Right lobe of liver (tissue), 6 donors: ENCODE measurements at regions not wholly inside any gene's neighbourhood (a gene's known extent, or its start where the extent isn't known, plus 50 kb on each side); places are given as distances from the start of the nearest gene placed in this dataset.

Experiments used
- ATAC-seq, 4 donors: fragments of 200-7000 bp; cut with Tn5 transposase; one replicate each; pipeline ENCODE4 v1.9.1; 2020; ENCODE audit warnings: mild to moderate bottlenecking in 4 of 4, moderate library complexity in 4 of 4
- DNase-seq, 3 donors: peaks; one replicate each; pipeline ENCODE4 v3.0.0-alpha.2; 2020
- H3K27ac ChIP-seq, 3 donors: fragments of 200-600 bp; one replicate each; pipeline ENCODE4 v1.8.0; 2022
- H3K27me3 ChIP-seq, 2 donors: fragments of 200-600 bp; one replicate each; pipeline ENCODE4 v1.8.0; 2022
- H3K36me3 ChIP-seq, 4 donors: fragments of 200-600 bp; sonication (generic) in 1 of 4; one replicate each; pipeline versions ENCODE4 v1.5.1 to v1.8.0; 2017 to 2022; ENCODE audit warnings: control low read depth in 1 of 4
- H3K4me1 ChIP-seq, 4 donors: fragments of 200-600 bp; sonication (generic) in 1 of 4; one replicate each; pipeline versions ENCODE4 v1.5.1 to v1.8.0; 2017 to 2022; ENCODE audit warnings: control low read depth in 1 of 4
- H3K4me3 ChIP-seq, 3 donors: fragments of 200-600 bp; one replicate each; pipeline ENCODE4 v1.8.0; 2022
- H3K9me3 ChIP-seq, 4 donors: fragments of 200-600 bp; sonication (generic) in 1 of 4; one replicate each; pipeline versions ENCODE4 v1.5.1 to v1.8.0; 2017 to 2022; ENCODE audit warnings: control low read depth in 1 of 4
- CTCF ChIP-seq, 4 donors: fragments of 200-600 bp in 3 of 4; fragments of 450-650 bp in 1 of 4; IDR thresholded peaks; one replicate each; pipeline versions ENCODE4 v1.5.1 to v1.8.0; 2016 to 2022; ENCODE audit warnings: antibody characterized with exemption in 4 of 4, mild to moderate bottlenecking in 2 of 4
- POLR2A ChIP-seq: fragments of 450-650 bp; IDR thresholded peaks from one replicate; pipeline ENCODE4 v1.6.1; 2017; ENCODE audit warnings: antibody characterized with exemption, mild to moderate bottlenecking
- WGBS: methylation state at CpG from one replicate; pipeline ENCODE4 v1.1.6; 2018; ENCODE audit warnings: low coverage, low lambda C conversion rate; ENCODE audit not compliant: insufficient coverage; ENCODE audit errors: missing lambda C conversion rate; 5-methylcytosine and 5-hydroxymethylcytosine counted together
- intact Hi-C, 2 donors: fragments of 100-400 bp; cut with DNase I; formaldehyde crosslinking; loops; one replicate each; pipeline versions ENCODE4 v1.11.2 to v1.14.1; 2022
- small RNA-seq, 2 experiments: library from RNA; depleted of rRNA; stranded (forward); fragments of <200 nt; gene quantifications; one replicate each; pipeline ENCODE3, GENCODE V24; 2016
- donor health status: DM: no; HTN: yes; CAD: no.
- donor health status: DM: no; HTN: no; CAD: no.
- donor health status: DM: no; HTN: no; CAD: no.
- donor health status: DM: no; HTN: yes; CAD: no.
- donor health status: DM: no; HTN: yes; CAD: no.

DNA sequence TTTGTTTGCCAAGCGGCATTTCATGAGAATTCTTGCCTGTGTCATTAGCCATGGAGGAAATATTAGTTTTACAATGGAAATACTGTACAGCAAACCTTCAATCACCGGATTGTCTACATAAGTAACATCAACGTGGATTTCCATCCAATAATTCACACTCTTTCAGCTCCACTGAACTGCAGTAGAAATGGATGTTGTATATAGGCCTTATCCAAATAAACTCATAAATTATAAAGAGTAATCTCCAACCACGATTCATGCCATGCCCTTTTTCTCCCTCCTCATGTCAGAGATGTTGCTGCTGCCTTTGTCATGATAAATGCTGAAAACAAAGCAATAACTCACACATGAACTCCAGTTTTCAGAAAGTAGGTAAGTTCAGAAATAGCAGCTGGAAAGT lies 54.9 kb upstream of the EYS start:
- no peaks in the 10 kb centered on the region for H3K36me3 ChIP-seq
- H3K27ac ChIP-seq = no peak overlapping the region
- WGBS = 36% methylated on average over 4 of the region's 4 CpGs
- no peaks in the 10 kb centered on the region for H3K9me3 ChIP-seq
- no peak for DNase-seq
- intact Hi-C loops = no loop called here
- TF ChIP-seq CTCF (IDR thresholded peaks at IDR 0.05) (no peak), POLR2A (no peak)
- no peak for ATAC-seq
- H3K27me3 ChIP-seq = no peaks in the 10 kb centered on the region
- no peaks in the 10 kb centered on the region for H3K4me1 ChIP-seq
- H3K4me3 ChIP-seq = no peak overlapping the region

DNA sequence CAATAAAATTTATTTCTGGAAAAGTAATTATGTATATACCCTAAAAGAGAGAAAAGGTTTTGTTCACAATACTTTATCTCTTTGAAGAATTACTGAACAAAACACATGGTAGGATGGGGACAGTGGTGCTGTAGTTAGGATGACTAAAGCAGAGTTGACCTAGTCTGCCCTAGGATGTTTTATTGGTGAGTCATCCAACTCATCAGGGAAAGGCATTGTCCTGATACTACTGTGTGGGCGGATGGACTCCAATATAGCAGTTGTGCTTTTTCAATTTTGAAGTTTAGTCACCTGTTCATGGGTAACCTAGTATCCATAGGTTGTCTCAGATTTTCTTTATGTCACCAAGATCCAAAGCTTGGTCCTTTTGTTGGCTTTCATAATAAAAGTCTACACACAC lies 53.3 kb upstream of the EYS start:
- Histone ChIP-seq H3K4me3 (no peak overlapping the region), H3K27me3 (no peaks in the 10 kb centered on the region), H3K27ac (no peak overlapping the region), H3K9me3 (no peaks in the 10 kb centered on the region), H3K4me1 (no peaks in the 10 kb centered on the region), H3K36me3 (no peaks in the 10 kb centered on the region)
- DNase-seq = no peak
- intact Hi-C loops = no loop called here
- ATAC-seq = peak in 1 of 4 donors; percentile 42
- TF ChIP-seq POLR2A (no peak), CTCF (IDR thresholded peaks at IDR 0.05) (no peak)
- WGBS = 67% methylated on average over 1 of the region's 1 CpG

Small RNA genes lying in the stretch of these regions (small RNA-seq; reads per million reads assigned to genes)
- gene RF00019 = 0 reads per million in 2 experiments
- 0 reads per million in 2 experiments for gene RF00571
- gene RNA5SP208 = 0.97 to 1.0 reads per million in 2 experiments
- gene RNU6-280P = 0 reads per million in 2 experiments
- gene RNU7-66P = 0 reads per million in 2 experiments
